ENCODE measurements at regions not wholly inside any gene's neighbourhood (a gene's known extent, or its start where the extent isn't known, plus 50 kb on each side); places are given as distances from the start of the nearest gene placed in this dataset.

DNA sequence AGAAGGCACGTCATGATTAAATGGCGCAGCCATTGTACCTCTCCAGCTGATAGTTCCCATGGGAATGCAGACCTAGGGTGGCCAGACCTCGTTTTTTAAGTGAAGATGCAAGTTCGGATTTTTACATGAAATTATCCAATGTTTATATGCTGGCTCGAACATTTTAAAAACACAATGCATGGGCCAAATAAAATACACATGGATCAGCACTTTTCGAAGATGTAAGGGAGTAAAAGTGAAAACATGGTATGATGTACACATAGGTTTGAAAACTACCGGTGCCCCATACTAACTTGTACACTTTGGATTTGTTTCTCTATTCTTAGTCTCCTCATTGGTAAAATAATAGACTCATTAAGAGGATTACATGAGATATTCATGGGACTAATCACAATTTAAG lies 412.5 kb upstream of the CCNG1 start:
- H3K36me3 ChIP-seq (ENCODE audit: control insufficient read depth, insufficient read depth, low read length) = no peaks in the 10 kb centered on the region
- no peaks in the 10 kb centered on the region for H3K4me1 ChIP-seq (ENCODE audit: control insufficient read depth, insufficient read depth, low read length)

DNA sequence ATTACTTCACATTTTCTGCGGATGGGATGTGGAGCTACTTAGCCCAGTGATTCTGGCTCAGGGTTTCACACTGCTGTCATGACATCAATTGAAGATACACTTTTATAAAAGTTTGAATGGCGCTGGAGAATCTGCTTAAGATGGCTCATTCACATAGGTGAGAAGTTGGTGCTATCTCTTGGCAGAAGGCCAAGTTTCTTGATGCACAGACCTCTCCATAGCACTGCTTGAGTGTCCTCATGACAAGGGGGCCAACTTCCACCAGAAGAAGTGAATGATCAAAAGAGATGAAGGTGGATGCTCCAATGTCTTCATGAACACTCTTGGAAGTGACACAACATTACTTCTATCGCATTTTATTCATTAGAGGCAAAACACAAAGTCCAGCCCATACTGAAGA lies 403.7 kb upstream of the CCNG1 start:
- Histone ChIP-seq H3K27ac (ENCODE audit: low read depth, low read length) (no peak overlapping the region), H3K9me3 (ENCODE audit: control insufficient read depth, insufficient read depth, low read depth, low read length) (peaks cover 13% of the 10 kb centered on the region), H3K4me3 (ENCODE audit: low read depth, low read length) (no peak overlapping the region), H3K9ac (ENCODE audit: low read length) (no peak overlapping the region), H3K4me1 (ENCODE audit: control insufficient read depth, insufficient read depth, low read length) (no peaks in the 10 kb centered on the region), H3K27me3 (ENCODE audit: control insufficient read depth, insufficient read depth, low read length) (no peaks in the 10 kb centered on the region), H3K36me3 (ENCODE audit: control insufficient read depth, insufficient read depth, low read length) (no peaks in the 10 kb centered on the region)

More for the DNA sequence above, 412.5 kb upstream of the CCNG1 start:
- no peak overlapping the region for H3K27ac ChIP-seq (ENCODE audit: low read depth, low read length)
- no peaks in the 10 kb centered on the region for H3K27me3 ChIP-seq (ENCODE audit: control insufficient read depth, insufficient read depth, low read length)
- H3K4me3 ChIP-seq (ENCODE audit: low read depth, low read length) = no peak overlapping the region
- H3K9me3 ChIP-seq (ENCODE audit: control insufficient read depth, insufficient read depth, low read depth, low read length) = no peaks in the 10 kb centered on the region
- no peak overlapping the region for H3K9ac ChIP-seq (ENCODE audit: low read length)

DNA sequence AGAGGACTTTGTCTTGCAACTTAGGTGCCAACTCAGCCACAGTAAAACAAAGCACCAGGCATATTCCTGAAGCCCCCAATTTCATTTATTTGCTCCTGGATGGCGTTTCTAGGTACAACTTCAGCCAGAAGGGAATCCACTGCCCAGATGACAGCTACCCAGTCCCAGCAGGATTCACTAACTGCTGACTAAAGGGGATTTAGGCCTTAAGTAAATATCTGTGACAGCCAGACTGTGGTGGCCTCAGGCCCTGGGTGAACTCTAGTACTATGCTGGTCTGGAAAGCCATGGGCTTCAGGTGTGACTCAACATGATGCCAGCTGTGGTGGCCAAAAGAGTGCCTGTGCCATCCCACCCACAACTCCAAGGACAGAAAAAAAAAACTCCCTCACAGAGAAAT lies 396.1 kb upstream of the CCNG1 start:
- no peaks in the 10 kb centered on the region for H3K36me3 ChIP-seq (ENCODE audit: control insufficient read depth, insufficient read depth, low read length)

DNA sequence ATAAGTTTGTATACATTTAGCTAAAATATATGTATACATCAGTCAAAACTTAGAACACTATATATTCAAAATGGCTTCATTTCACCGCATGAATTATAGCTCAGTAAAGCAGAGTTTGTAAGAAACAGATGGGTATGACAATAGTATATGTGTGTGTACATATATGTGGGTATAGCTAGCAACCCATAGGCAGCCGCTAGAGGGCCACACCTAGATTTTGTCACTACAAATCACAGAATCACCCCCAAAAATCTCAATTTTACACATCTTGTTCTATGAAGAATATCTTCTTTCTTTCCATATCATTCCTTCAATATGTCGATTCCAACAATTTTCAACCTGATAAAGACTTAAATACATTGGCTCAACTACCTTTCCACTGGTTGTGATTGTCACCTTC lies 357.8 kb upstream of the CCNG1 start:
- H3K4me1 ChIP-seq (ENCODE audit: control insufficient read depth, insufficient read depth, low read length) = no peaks in the 10 kb centered on the region
- no peak overlapping the region for H3K9ac ChIP-seq (ENCODE audit: low read length)
- H3K9me3 ChIP-seq (ENCODE audit: control insufficient read depth, insufficient read depth, low read depth, low read length) = 0 out of 2 replicates have a peak, but pooled peaks cover under 1% of the 10 kb centered on the region
- no peak overlapping the region for H3K27ac ChIP-seq (ENCODE audit: low read depth, low read length)
- no peaks in the 10 kb centered on the region for H3K27me3 ChIP-seq (ENCODE audit: control insufficient read depth, insufficient read depth, low read length)
- no peaks in the 10 kb centered on the region for H3K36me3 ChIP-seq (ENCODE audit: control insufficient read depth, insufficient read depth, low read length)
- no peak overlapping the region for H3K4me3 ChIP-seq (ENCODE audit: low read depth, low read length)

More for the DNA sequence above, 396.1 kb upstream of the CCNG1 start:
- no peaks in the 10 kb centered on the region for H3K27me3 ChIP-seq (ENCODE audit: control insufficient read depth, insufficient read depth, low read length)
- H3K27ac ChIP-seq (ENCODE audit: low read depth, low read length) = no peak overlapping the region
- H3K9ac ChIP-seq (ENCODE audit: low read length) = no peak overlapping the region
- no peak overlapping the region for H3K4me3 ChIP-seq (ENCODE audit: low read depth, low read length)
- H3K9me3 ChIP-seq (ENCODE audit: control insufficient read depth, insufficient read depth, low read depth, low read length) = no peaks in the 10 kb centered on the region
- no peaks in the 10 kb centered on the region for H3K4me1 ChIP-seq (ENCODE audit: control insufficient read depth, insufficient read depth, low read length)

DNA sequence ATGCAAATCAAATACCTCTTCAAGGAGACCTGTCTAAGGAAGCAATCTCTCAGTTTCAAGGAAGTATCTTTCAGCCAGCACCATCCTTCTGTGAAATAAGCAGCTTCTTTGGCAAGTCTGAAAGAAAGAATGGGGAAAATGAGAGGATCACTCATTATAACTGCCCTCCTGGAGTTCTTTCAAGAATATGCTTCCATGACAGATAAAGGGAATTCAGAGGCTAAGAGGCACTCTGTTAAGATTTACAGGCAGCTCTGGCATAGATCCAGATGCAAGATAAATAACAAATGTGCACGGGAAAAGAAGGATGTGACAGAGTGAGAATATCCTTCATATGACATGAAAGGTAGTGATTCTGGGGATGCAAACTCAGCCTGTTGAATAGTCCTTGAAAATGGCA lies 348.2 kb upstream of the CCNG1 start:
- no peak overlapping the region for H3K4me3 ChIP-seq (ENCODE audit: low read depth, low read length)
- peaks cover 6% of the 10 kb centered on the region; the same call in 1 of the 2 replicates for H3K4me1 ChIP-seq (ENCODE audit: control insufficient read depth, insufficient read depth, low read length)
- no peaks in the 10 kb centered on the region for H3K27me3 ChIP-seq (ENCODE audit: control insufficient read depth, insufficient read depth, low read length)
- no peak overlapping the region for H3K27ac ChIP-seq (ENCODE audit: low read depth, low read length)
- H3K36me3 ChIP-seq (ENCODE audit: control insufficient read depth, insufficient read depth, low read length) = no peaks in the 10 kb centered on the region
- H3K9ac ChIP-seq (ENCODE audit: low read length) = no peak overlapping the region
- 0 out of 2 replicates have a peak, but pooled peaks cover 3% of the 10 kb centered on the region for H3K9me3 ChIP-seq (ENCODE audit: control insufficient read depth, insufficient read depth, low read depth, low read length)

DNA sequence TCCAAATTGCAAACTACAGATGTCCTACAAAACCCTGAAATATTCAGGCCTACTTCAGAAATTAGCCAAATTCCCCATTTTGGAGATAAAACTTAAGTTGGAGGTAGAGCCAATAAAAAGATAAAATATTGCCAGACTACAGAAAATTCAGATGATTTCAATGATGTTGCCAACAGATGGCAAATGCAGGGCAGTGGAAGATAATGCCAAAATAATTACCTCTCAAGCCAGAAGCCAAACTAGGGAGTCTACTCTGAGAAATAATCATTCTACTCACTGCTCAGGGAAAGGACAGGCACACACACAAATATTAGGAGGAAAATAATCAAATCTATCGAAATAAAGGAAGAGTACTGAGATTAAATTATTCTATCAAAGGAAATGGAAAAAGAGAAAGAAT lies 347.5 kb upstream of the CCNG1 start:
- Histone ChIP-seq H3K27ac (ENCODE audit: low read depth, low read length) (no peak overlapping the region), H3K36me3 (ENCODE audit: control insufficient read depth, insufficient read depth, low read length) (no peaks in the 10 kb centered on the region), H3K9me3 (ENCODE audit: control insufficient read depth, insufficient read depth, low read depth, low read length) (no peaks in the 10 kb centered on the region), H3K9ac (ENCODE audit: low read length) (no peak overlapping the region), H3K4me1 (ENCODE audit: control insufficient read depth, insufficient read depth, low read length) (peaks cover 6% of the 10 kb centered on the region; the same call in 1 of the 2 replicates), H3K27me3 (ENCODE audit: control insufficient read depth, insufficient read depth, low read length) (no peaks in the 10 kb centered on the region), H3K4me3 (ENCODE audit: low read depth, low read length) (no peak overlapping the region)

DNA sequence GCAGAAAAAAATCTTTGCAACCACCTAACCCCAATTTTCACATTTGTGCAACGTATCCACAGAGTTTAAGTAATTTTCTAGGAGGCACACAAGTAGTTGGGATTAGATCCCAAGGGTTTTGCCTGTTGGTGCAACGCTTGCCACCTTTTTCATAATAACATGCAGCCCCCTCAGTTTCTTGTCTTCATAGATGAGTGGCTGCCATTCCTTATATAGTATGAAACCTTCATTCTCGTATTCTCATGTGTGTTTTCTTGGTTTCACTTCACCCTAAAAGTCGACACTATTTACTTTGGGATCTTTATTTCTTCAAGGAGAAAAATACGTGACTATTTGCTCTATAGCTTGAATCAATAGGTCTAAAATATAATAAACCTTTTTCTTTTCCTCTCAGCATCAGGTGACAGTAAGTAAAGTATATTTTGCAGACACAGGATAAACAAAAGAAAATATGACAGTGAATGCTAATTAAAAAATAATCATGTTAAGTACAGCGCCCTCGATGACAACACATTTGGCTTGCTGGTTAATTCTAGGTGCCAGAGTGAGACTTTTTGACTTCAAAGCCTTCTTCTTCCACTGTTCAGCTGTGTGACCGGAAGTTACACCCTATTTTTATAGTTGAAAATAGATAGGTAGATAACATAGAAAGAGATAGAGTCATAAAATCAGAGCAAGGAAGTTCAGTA lies 342.8 kb upstream of the CCNG1 start:
- H3K27ac ChIP-seq (ENCODE audit: low read depth, low read length) = no peak overlapping the region
- H3K36me3 ChIP-seq (ENCODE audit: control insufficient read depth, insufficient read depth, low read length) = no peaks in the 10 kb centered on the region
- no peaks in the 10 kb centered on the region for H3K27me3 ChIP-seq (ENCODE audit: control insufficient read depth, insufficient read depth, low read length)
- H3K9ac ChIP-seq (ENCODE audit: low read length) = no peak overlapping the region
- H3K4me1 ChIP-seq (ENCODE audit: control insufficient read depth, insufficient read depth, low read length) = no peaks in the 10 kb centered on the region
- no peaks in the 10 kb centered on the region for H3K9me3 ChIP-seq (ENCODE audit: control insufficient read depth, insufficient read depth, low read depth, low read length)
- no peak overlapping the region for H3K4me3 ChIP-seq (ENCODE audit: low read depth, low read length)

DNA sequence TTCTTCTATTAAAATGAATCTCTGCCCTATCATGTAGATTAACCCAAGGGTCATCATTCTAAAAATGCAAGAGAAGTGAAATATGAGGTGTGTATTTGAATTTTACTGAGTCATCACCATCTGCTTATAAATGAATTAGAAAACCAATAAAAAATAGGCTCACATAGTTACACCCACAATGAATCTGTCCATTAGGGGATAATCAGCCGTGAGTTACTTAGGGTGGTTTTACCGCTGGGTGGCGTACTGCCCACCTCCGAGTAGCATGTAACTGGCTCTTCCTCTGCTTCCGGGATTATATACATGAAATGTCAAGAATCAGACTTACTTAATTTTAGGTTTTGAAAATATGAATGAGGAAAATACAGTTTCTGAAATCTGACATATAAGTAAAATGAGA lies 332.9 kb upstream of the CCNG1 start:
- Histone ChIP-seq H3K9me3 (ENCODE audit: control insufficient read depth, insufficient read depth, low read depth, low read length) (no peaks in the 10 kb centered on the region), H3K27me3 (ENCODE audit: control insufficient read depth, insufficient read depth, low read length) (no peaks in the 10 kb centered on the region), H3K9ac (ENCODE audit: low read length) (no peak overlapping the region), H3K27ac (ENCODE audit: low read depth, low read length) (no peak overlapping the region), H3K4me3 (ENCODE audit: low read depth, low read length) (no peak overlapping the region), H3K4me1 (ENCODE audit: control insufficient read depth, insufficient read depth, low read length) (no peaks in the 10 kb centered on the region; the same call in 1 of the 2 replicates), H3K36me3 (ENCODE audit: control insufficient read depth, insufficient read depth, low read length) (no peaks in the 10 kb centered on the region)

DNA sequence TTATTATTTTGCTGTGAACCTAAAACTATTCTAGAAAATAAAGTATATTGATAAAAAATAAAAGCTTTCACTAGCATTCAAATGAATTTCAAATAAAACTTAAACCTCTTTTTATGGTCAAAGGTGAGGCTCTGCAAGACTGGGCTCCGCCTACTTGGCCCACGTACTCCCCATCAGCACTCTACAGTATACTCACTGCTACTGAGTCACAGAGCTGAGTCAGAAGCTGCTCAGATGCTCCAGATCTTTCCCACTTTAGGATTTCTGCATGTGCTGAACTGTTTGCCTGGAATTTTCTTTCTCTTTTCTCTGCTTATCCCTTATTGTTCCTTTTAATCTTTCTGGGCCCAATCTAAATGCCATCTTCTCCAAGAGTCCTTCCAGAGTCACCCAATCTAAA lies 331.9 kb upstream of the CCNG1 start:
- H3K36me3 ChIP-seq (ENCODE audit: control insufficient read depth, insufficient read depth, low read length) = no peaks in the 10 kb centered on the region
- no peak overlapping the region for H3K27ac ChIP-seq (ENCODE audit: low read depth, low read length)
- no peaks in the 10 kb centered on the region; the same call in 1 of the 2 replicates for H3K4me1 ChIP-seq (ENCODE audit: control insufficient read depth, insufficient read depth, low read length)
- no peak overlapping the region for H3K9ac ChIP-seq (ENCODE audit: low read length)
- H3K4me3 ChIP-seq (ENCODE audit: low read depth, low read length) = no peak overlapping the region
- no peaks in the 10 kb centered on the region for H3K9me3 ChIP-seq (ENCODE audit: control insufficient read depth, insufficient read depth, low read depth, low read length)
- no peaks in the 10 kb centered on the region for H3K27me3 ChIP-seq (ENCODE audit: control insufficient read depth, insufficient read depth, low read length)

DNA sequence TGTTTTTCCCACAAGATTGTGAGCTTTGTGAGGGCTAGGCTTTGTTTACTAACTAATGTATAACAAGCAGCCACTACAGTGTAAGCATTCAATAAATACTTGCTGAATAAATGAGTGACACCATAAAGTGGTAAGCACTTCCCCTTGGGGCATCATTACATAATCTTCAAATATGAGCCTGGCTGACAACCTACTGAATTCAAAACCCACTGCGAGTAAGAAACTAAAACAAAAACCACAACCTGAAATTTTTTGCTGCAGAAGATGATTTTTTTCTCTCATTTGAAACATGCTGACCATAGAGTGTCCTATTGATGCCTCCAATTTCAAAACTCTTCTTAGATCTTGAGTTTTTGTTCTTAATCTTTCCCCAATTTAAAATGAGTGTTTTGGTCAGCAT lies 331.3 kb upstream of the CCNG1 start:
- no peaks in the 10 kb centered on the region for H3K9me3 ChIP-seq (ENCODE audit: control insufficient read depth, insufficient read depth, low read depth, low read length)
- H3K9ac ChIP-seq (ENCODE audit: low read length) = no peak overlapping the region
- H3K27me3 ChIP-seq (ENCODE audit: control insufficient read depth, insufficient read depth, low read length) = no peaks in the 10 kb centered on the region
- no peaks in the 10 kb centered on the region for H3K36me3 ChIP-seq (ENCODE audit: control insufficient read depth, insufficient read depth, low read length)
- H3K4me1 ChIP-seq (ENCODE audit: control insufficient read depth, insufficient read depth, low read length) = no peaks in the 10 kb centered on the region; the same call in 1 of the 2 replicates
- H3K4me3 ChIP-seq (ENCODE audit: low read depth, low read length) = no peak overlapping the region
- H3K27ac ChIP-seq (ENCODE audit: low read depth, low read length) = no peak overlapping the region

DNA sequence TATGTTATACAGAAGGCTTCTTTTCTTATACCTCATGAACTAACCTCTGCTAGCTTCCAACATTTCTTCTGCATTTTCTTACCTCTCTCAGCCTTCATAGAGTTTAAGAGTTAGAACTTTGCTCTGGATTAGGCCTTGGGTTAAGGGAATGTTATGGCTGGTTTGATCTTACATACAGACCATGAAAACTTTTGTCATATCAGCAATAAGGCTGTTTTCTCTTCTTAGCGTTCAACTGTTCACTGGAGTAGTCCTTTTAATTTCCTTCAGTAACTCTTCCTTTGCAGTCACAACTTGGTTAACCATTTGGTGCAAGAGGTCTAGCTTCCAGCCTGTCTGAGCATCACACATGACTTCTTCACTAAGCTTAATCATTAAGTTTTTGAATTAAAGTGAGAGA lies 329.0 kb upstream of the CCNG1 start:
- Histone ChIP-seq H3K4me3 (ENCODE audit: low read depth, low read length) (no peak overlapping the region), H3K9ac (ENCODE audit: low read length) (no peak overlapping the region), H3K27me3 (ENCODE audit: control insufficient read depth, insufficient read depth, low read length) (no peaks in the 10 kb centered on the region), H3K27ac (ENCODE audit: low read depth, low read length) (no peak overlapping the region), H3K9me3 (ENCODE audit: control insufficient read depth, insufficient read depth, low read depth, low read length) (no peaks in the 10 kb centered on the region), H3K36me3 (ENCODE audit: control insufficient read depth, insufficient read depth, low read length) (no peaks in the 10 kb centered on the region), H3K4me1 (ENCODE audit: control insufficient read depth, insufficient read depth, low read length) (0 out of 2 replicates have a peak, but pooled peaks cover 1% of the 10 kb centered on the region)

All from HUES6 (cell line).